ENCODE measurements at regions not wholly inside any gene's neighbourhood (a gene's known extent, or its start where the extent isn't known, plus 50 kb on each side); places are given as distances from the start of the nearest gene placed in this dataset.

- H3K4me3 ChIP-seq (replicated peaks in 1 of 3; ENCODE audit: insufficient read depth in 1 of 3, low read depth in 2 of 3, low read length in 3 of 3), result no peak overlapping the region
- TF ChIP-seq MBNL3 (CRISPR knock-in tag; conservative IDR thresholded peaks at IDR 0.05) (no peak), STAG1 (CRISPR knock-in tag; IDR thresholded peaks at IDR 0.05) (peak; percentile 43), CTCF (CRISPR knock-in tag; IDR thresholded peaks at IDR 0.05) (peak; percentile 49)
- BruUV-seq (replicated peaks), result no TSS peak
- intact Hi-C loops (cut with micrococcal nuclease; ENCODE audit: unreplicated experiment) (loop anchor here (1.0 kb wide), 1 partner anchor 592 kb away; no protein-coding TSS in a partner anchor), in situ Hi-C loops (cut with HindIII; ENCODE audit: extremely low pct_ligation_motif_present, low pct_unique_long_range_greater_than_20kb) (no loop called here)
- no peaks in the 10 kb centered on the region for H3K36me3 ChIP-seq (replicated peaks in 1 of 2; ENCODE audit: control insufficient read depth in 1 of 2, insufficient read depth in 2 of 2, low read length in 2 of 2)
- DNase-seq (ENCODE audit: low spot score), result no peak
- H3K27ac ChIP-seq (ENCODE audit: extremely low read length, insufficient read depth, low read length), result no peak overlapping the region
- no peaks in the 10 kb centered on the region for H3K79me2 ChIP-seq (ENCODE audit: insufficient read depth, low read length)
- ChIA-PET POLR2A (no interaction called here), CTCF (ENCODE audit: low intra/inter-chr PET ratio, low total read pairs) (no interaction called here)
- H3K9ac ChIP-seq (ENCODE audit: insufficient read depth, low read depth, low read length), result no peak overlapping the region
- peaks cover 22% of the 10 kb centered on the region for H3K4me1 ChIP-seq (ENCODE audit: insufficient read depth, low read length)
- H2AFZ ChIP-seq (ENCODE audit: low read length), result no peak overlapping the region
- no peaks in the 10 kb centered on the region for H3K9me3 ChIP-seq (ENCODE audit: low read length)
- ATAC-seq, result no peak; the same call in 2 of the 3 replicates
- FAIRE-seq, result no peak
- H4K20me1 ChIP-seq (ENCODE audit: insufficient read depth, low read length), result no peaks in the 10 kb centered on the region
- no peak overlapping the region for H3K4me2 ChIP-seq (ENCODE audit: low read depth, low read length)
- no peaks in the 10 kb centered on the region for H3K27me3 ChIP-seq (ENCODE audit: control insufficient read depth in 1 of 2, insufficient read depth in 2 of 2, low read length in 2 of 2)
- 11% methylated on average over 5 of the region's 5 CpGs for WGBS (ENCODE audit: low lambda C conversion rate)
These were observed 141.1 kb upstream of the TARS1 start for GRCh38 chr5:33299621-33300208.

DNA sequence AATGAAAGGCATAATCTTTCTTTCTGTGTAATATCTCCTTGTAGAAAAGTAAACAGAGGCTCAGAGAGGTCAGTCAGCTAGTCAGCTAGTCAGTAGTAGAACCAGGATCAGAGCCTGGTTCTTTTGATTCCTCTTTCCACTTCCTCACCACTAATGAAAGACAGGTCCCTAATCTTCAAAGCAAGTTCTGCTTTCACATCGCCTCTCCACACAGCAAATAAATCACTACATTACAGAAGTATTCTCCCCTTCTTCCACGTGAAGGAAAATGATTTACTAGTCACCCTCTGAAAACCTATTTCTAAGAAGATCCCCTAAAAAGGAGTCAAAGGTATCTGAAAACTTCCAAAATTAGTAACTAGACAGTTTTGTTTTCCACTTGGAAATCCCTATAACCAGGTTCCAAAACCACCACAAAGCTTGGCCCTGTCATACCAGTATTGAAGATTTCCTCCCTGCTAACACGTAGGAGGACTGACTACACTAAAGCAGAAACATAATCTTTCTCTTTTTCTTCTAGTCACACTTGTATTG, 140.5 kb upstream of the TARS1 start:
- no peaks in the 10 kb centered on the region for H3K36me3 ChIP-seq (replicated peaks in 1 of 2; ENCODE audit: control insufficient read depth in 1 of 2, insufficient read depth in 2 of 2, low read length in 2 of 2)
- no peaks in the 10 kb centered on the region for H3K9me3 ChIP-seq (ENCODE audit: low read length)
- DNase-seq (ENCODE audit: low spot score) (no peak), ATAC-seq (no peak), FAIRE-seq (no peak)
- H3K9ac ChIP-seq (ENCODE audit: insufficient read depth, low read depth, low read length), result no peak overlapping the region
- no peaks in the 10 kb centered on the region for H3K79me2 ChIP-seq (ENCODE audit: insufficient read depth, low read length)
- H3K27ac ChIP-seq (ENCODE audit: extremely low read length, insufficient read depth, low read length), result no peak overlapping the region
- H3K4me2 ChIP-seq (ENCODE audit: low read depth, low read length), result no peak overlapping the region
- in situ Hi-C loops (cut with HindIII; ENCODE audit: extremely low pct_ligation_motif_present, low pct_unique_long_range_greater_than_20kb), result no loop called here
- no TSS peak for BruUV-seq (replicated peaks)
- H3K27me3 ChIP-seq (ENCODE audit: control insufficient read depth in 1 of 2, insufficient read depth in 2 of 2, low read length in 2 of 2), result no peaks in the 10 kb centered on the region
- ChIA-PET CTCF (ENCODE audit: low intra/inter-chr PET ratio, low total read pairs) (no interaction called here), POLR2A (no interaction called here)
- peak overlapping the region; percentile 50 for H2AFZ ChIP-seq (ENCODE audit: low read length)
- H3K4me3 ChIP-seq (replicated peaks in 1 of 3; ENCODE audit: insufficient read depth in 1 of 3, low read depth in 2 of 3, low read length in 3 of 3), result no peak overlapping the region
- H3K4me1 ChIP-seq (ENCODE audit: insufficient read depth, low read length), result peaks cover 23% of the 10 kb centered on the region
- H4K20me1 ChIP-seq (ENCODE audit: insufficient read depth, low read length), result no peaks in the 10 kb centered on the region
- intact Hi-C loops (cut with micrococcal nuclease; ENCODE audit: unreplicated experiment), result loop anchor here (1.0 kb wide), 1 partner anchor 593 kb away; no protein-coding TSS in a partner anchor
- 0% methylated on average over 3 of the region's 3 CpGs for WGBS (ENCODE audit: low lambda C conversion rate)
- TF ChIP-seq ZNF788 (CRISPR knock-in tag; IDR thresholded peaks at IDR 0.05; ENCODE audit: borderline replicate concordance) (no peak), CREB3 (CRISPR knock-in tag; IDR thresholded peaks at IDR 0.05) (no peak), ZNF234 (CRISPR knock-in tag; conservative IDR thresholded peaks at IDR 0.05) (no peak), TGIF2 (CRISPR knock-in tag; IDR thresholded peaks at IDR 0.05) (no peak), YY1 (IDR thresholded peaks at IDR 0.05; ENCODE audit: insufficient read depth, insufficient replicate concordance, low read depth, low read length) (no peak)
- TF ChIP-seq, protein P1, sequence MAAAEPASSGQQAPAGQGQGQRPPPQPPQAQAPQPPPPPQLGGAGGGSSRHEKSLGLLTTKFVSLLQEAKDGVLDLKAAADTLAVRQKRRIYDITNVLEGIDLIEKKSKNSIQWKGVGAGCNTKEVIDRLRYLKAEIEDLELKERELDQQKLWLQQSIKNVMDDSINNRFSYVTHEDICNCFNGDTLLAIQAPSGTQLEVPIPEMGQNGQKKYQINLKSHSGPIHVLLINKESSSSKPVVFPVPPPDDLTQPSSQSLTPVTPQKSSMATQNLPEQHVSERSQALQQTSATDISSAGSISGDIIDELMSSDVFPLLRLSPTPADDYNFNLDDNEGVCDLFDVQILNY (CRISPR knock-in tag; conservative IDR thresholded peaks at IDR 0.05), result no peak
